Panc1 (cell line): ENCODE measurements at regions not wholly inside any gene's neighbourhood (a gene's known extent, or its start where the extent isn't known, plus 50 kb on each side); places are given as distances from the start of the nearest gene placed in this dataset.

Experiments
- CTCF ChIP-seq: fragments of 450-650 bp; IDR thresholded peaks from 2 replicates; pipeline ENCODE4 v1.5.1; 2017; ENCODE audit warnings: mild to moderate bottlenecking
- POLR2AphosphoS5 ChIP-seq: IDR thresholded peaks from 2 replicates; pipeline ENCODE4 v1.6.1; 2012; ENCODE audit warnings: mild to moderate bottlenecking, low read depth, low read length, moderate library complexity

GRCh38 chr6:170156448-170157375 is 134.2 kb downstream of the DLL1 start:
- TF ChIP-seq CTCF (no peak), POLR2AphosphoS5 (no peak)
